HepG2 (cell line): ENCODE measurements at regions not wholly inside any gene's neighbourhood (a gene's known extent, or its start where the extent isn't known, plus 50 kb on each side); places are given as distances from the start of the nearest gene placed in this dataset.

Experiments
- ADNP ChIP-seq: sonication (generic); formaldehyde crosslinking; IDR thresholded peaks from 2 replicates; pipeline ENCODE4 v1.4.0; 2020; ENCODE audit warnings: missing genetic modification reagents
- ATF4 ChIP-seq, 2 experiments: fragments of 450-650 bp in 1 of 2; sonication (generic) in 1 of 2; formaldehyde crosslinking; IDR thresholded peaks; 2 replicates each; pipeline versions ENCODE4 v1.5.0 to v1.8.0; 2020 to 2022; ENCODE audit warnings: mild to moderate bottlenecking in 1 of 2, missing genetic modification reagents in 1 of 2
- ATM ChIP-seq: fragments of 450-650 bp; IDR thresholded peaks from 2 replicates; pipeline ENCODE4 v1.7.1; 2017; ENCODE audit warnings: mild to moderate bottlenecking, borderline replicate concordance
- DR1 ChIP-seq: sonication (generic); formaldehyde crosslinking; IDR thresholded peaks from 2 replicates; pipeline ENCODE4 v1.8.0; 2021; ENCODE audit warnings: mild to moderate bottlenecking, missing genetic modification reagents, inconsistent platforms
- E2F1 ChIP-seq: sonication (generic); formaldehyde crosslinking; IDR thresholded peaks from 2 replicates; pipeline ENCODE4 v1.5.0; 2020; ENCODE audit warnings: missing genetic modification reagents
- EEA1 ChIP-seq: sonication (generic); formaldehyde crosslinking; IDR thresholded peaks from 2 replicates; pipeline ENCODE4 v1.5.1; 2020; ENCODE audit warnings: mild to moderate bottlenecking, missing genetic modification reagents, borderline replicate concordance
- ETV5 ChIP-seq: IDR thresholded peaks from 2 replicates; pipeline ENCODE4 v1.6.1; 2018; ENCODE audit warnings: missing biosample characterization, missing genetic modification reagents, inconsistent platforms, borderline replicate concordance
- HES4 ChIP-seq: sonication (generic); formaldehyde crosslinking; IDR thresholded peaks from 2 replicates; pipeline ENCODE4 v1.9.0; 2021; ENCODE audit warnings: mild to moderate bottlenecking, missing genetic modification reagents, borderline replicate concordance
- HOXD1 ChIP-seq: sonication (generic); formaldehyde crosslinking; IDR thresholded peaks from 2 replicates; pipeline ENCODE4 v1.5.0; 2020; ENCODE audit warnings: missing genetic modification reagents
- KMT2B ChIP-seq: IDR thresholded peaks from 2 replicates; pipeline ENCODE4 v1.6.1; 2016; ENCODE audit warnings: missing genetic modification reagents, missing compliant biosample characterization
- MTERF4 ChIP-seq: sonication (generic); formaldehyde crosslinking; IDR thresholded peaks from 2 replicates; pipeline ENCODE4 v1.8.0; 2023; ENCODE audit warnings: mild to moderate bottlenecking, missing genetic modification reagents
- NFYB ChIP-seq: sonication (generic); formaldehyde crosslinking; IDR thresholded peaks from 2 replicates; pipeline ENCODE4 v1.4.0; 2020; ENCODE audit warnings: missing genetic modification reagents
- NR2F6 ChIP-seq, 2 experiments: IDR thresholded peaks; 2 replicates each; pipeline ENCODE4 v1.6.1; 2016; ENCODE audit warnings: antibody characterized with exemption in 1 of 2, mild to moderate bottlenecking in 1 of 2
- RERE ChIP-seq: IDR thresholded peaks from 2 replicates; pipeline ENCODE4 v1.6.1; 2016; ENCODE audit warnings: low read depth, missing genetic modification reagents, missing compliant biosample characterization
- RFX5 ChIP-seq: IDR thresholded peaks from 2 replicates; pipeline ENCODE4 v1.6.1; 2011; ENCODE audit warnings: low read depth, low read length, improper control_type of control experiment
- TOE1 ChIP-seq: sonication (generic); formaldehyde crosslinking; IDR thresholded peaks from 2 replicates; pipeline ENCODE4 v1.4.0; 2020; ENCODE audit warnings: mild to moderate bottlenecking, missing genetic modification reagents
- ZBTB1 ChIP-seq: sonication (generic); formaldehyde crosslinking; IDR thresholded peaks from 2 replicates; pipeline ENCODE4 v1.4.0; 2020; ENCODE audit warnings: missing genetic modification reagents, borderline replicate concordance
- ZFP36 ChIP-seq: fragments of 150-350 bp; IDR thresholded peaks from 2 replicates; pipeline ENCODE4 v1.6.1; 2018; ENCODE audit warnings: borderline replicate concordance, low read length, low read depth; ENCODE audit not compliant: partially characterized antibody
- ZNF121 ChIP-seq: sonication (generic); formaldehyde crosslinking; IDR thresholded peaks from 2 replicates; pipeline ENCODE4 v1.5.0; 2020; ENCODE audit warnings: mild to moderate bottlenecking, missing genetic modification reagents
- ZNF496 ChIP-seq: sonication (generic); formaldehyde crosslinking; IDR thresholded peaks from 2 replicates; pipeline ENCODE4 v1.8.1; 2023; ENCODE audit warnings: mild to moderate bottlenecking, moderate library complexity, missing genetic modification reagents; ENCODE audit not compliant: insufficient replicate concordance
- ZNF543 ChIP-seq: sonication (generic); formaldehyde crosslinking; IDR thresholded peaks from 2 replicates; pipeline ENCODE4 v1.4.0; 2020; ENCODE audit warnings: mild to moderate bottlenecking, missing genetic modification reagents
- ZNF841 ChIP-seq: sonication (generic); formaldehyde crosslinking; IDR thresholded peaks from 2 replicates; pipeline ENCODE4 v1.8.1; 2023; ENCODE audit warnings: missing genetic modification reagents, borderline replicate concordance

- peak; percentile 61; the same call in 1 of the 2 replicates for TF ChIP-seq ZNF543 (CRISPR knock-in tag)
- no peak for TF ChIP-seq DR1 (CRISPR knock-in tag)
- TF ChIP-seq HES4 = no peak
- no peak for TF ChIP-seq HOXD1 (CRISPR knock-in tag)
- TF ChIP-seq E2F1 (CRISPR knock-in tag) = no peak
- no peak for TF ChIP-seq ZNF121 (CRISPR knock-in tag)
- TF ChIP-seq RFX5 = no peak
- TF ChIP-seq ATM = no peak
- no peak for TF ChIP-seq EEA1 (CRISPR knock-in tag)
- TF ChIP-seq ZBTB1 (CRISPR knock-in tag) = no peak
- no peak for TF ChIP-seq ZNF496
- peak; percentile 62 for TF ChIP-seq KMT2B
- TF ChIP-seq ATF4 (CRISPR knock-in tag; IDR thresholded peaks at IDR 0.05) = 0 out of 4 replicates have a peak, but pooled peaks of 1 of the 2 experiments have one; percentile 31
- peak; percentile 76; the same call in 1 of the 2 replicates for TF ChIP-seq ETV5 (CRISPR knock-in tag)
- TF ChIP-seq TOE1 (CRISPR knock-in tag) = no peak
- TF ChIP-seq ADNP (CRISPR knock-in tag) = no peak
- no peak for TF ChIP-seq MTERF4 (CRISPR knock-in tag)
- TF ChIP-seq NFYB (CRISPR knock-in tag) = peak; percentile 34
- TF ChIP-seq NR2F6 (IDR thresholded peaks at IDR 0.05) = no peak; the same call in 1 of the 2 replicates
- TF ChIP-seq NR2F6 (CRISPR knock-in tag; IDR thresholded peaks at IDR 0.05) = peak; percentile 53
- peak; percentile 18; the same call in 1 of the 2 replicates for TF ChIP-seq RERE (CRISPR knock-in tag)
- TF ChIP-seq ZNF841 (CRISPR knock-in tag) = no peak
- TF ChIP-seq ZFP36 = no peak
These were observed 132.6 kb upstream of the ARHGAP5 start (continued) for GRCh38 chr14:31944256-31945073.
